Heart right ventricle (tissue), 16 donors: ENCODE measurements at regions not wholly inside any gene's neighbourhood (a gene's known extent, or its start where the extent isn't known, plus 50 kb on each side); places are given as distances from the start of the nearest gene placed in this dataset.

Experiments used
- ATAC-seq, 8 donors: fragments of 200-7000 bp; cut with Tn5 transposase; one replicate each; pipeline ENCODE4 v1.9.1; 2020; ENCODE audit warnings: mild to moderate bottlenecking in 8 of 8, moderate library complexity in 8 of 8, moderate number of reproducible peaks in 1 of 8
- DNase-seq, 2 donors: peaks; one replicate each; pipeline ENCODE4 v3.0.0-alpha.2; 2020
- H3K27ac ChIP-seq, 10 donors: fragments of 200-600 bp; sonication (generic) in 2 of 10; one replicate each; pipeline versions ENCODE4 v1.5.0 to v1.8.0; 2020 to 2022; ENCODE audit warnings: mild to moderate bottlenecking in 3 of 10
- H3K27me3 ChIP-seq, 7 donors: fragments of 200-600 bp; one replicate each; pipeline ENCODE4 v1.8.0; 2021 to 2022; ENCODE audit warnings: mild to moderate bottlenecking in 2 of 7
- H3K36me3 ChIP-seq, 9 donors: fragments of 200-600 bp; sonication (generic) in 1 of 9; one replicate each; pipeline versions ENCODE4 v1.5.0 to v1.8.0; 2020 to 2022; ENCODE audit warnings: mild to moderate bottlenecking in 2 of 9
- H3K4me1 ChIP-seq, 9 donors: fragments of 200-600 bp; sonication (generic) in 1 of 9; one replicate each; pipeline versions ENCODE4 v1.5.0 to v1.8.0; 2020 to 2022; ENCODE audit warnings: mild to moderate bottlenecking in 4 of 9
- H3K4me3 ChIP-seq, 10 donors: fragments of 200-600 bp; sonication (generic) in 2 of 10; one replicate each; pipeline versions ENCODE4 v1.5.0 to v1.8.0; 2020 to 2022; ENCODE audit warnings: mild to moderate bottlenecking in 7 of 10, moderate library complexity in 2 of 10
- H3K9me3 ChIP-seq, 11 donors: fragments of 200-600 bp in 10 of 11; sonication (generic) in 2 of 11; one replicate each; pipeline versions ENCODE4 v1.5.0 to v1.8.0; 2013 to 2022; ENCODE audit warnings: mild to moderate bottlenecking in 2 of 11, control low read depth in 1 of 11, moderate library complexity in 1 of 11
- CTCF ChIP-seq, 9 donors: fragments of 200-600 bp; sonication (generic) in 2 of 9; IDR thresholded peaks; one replicate each; pipeline versions ENCODE4 v1.5.0 to v1.8.0; 2021 to 2022; ENCODE audit warnings: antibody characterized with exemption in 9 of 9, mild to moderate bottlenecking in 5 of 9, moderate library complexity in 1 of 9
- WGBS, 2 donors: extraction: QIAGEN DNeasy Blood & Tissue Kit; methylation state at CpG; one replicate each; pipeline ENCODE4 v1.1.7; 2013; ENCODE audit warnings: inconsistent platforms in 1 of 2; 5-methylcytosine and 5-hydroxymethylcytosine counted together
- intact Hi-C, 10 donors: fragments of 100-400 bp; cut with DNase I; formaldehyde crosslinking; loops; one replicate each; pipeline versions ENCODE4 v1.11.1 to v1.14.2; 2022
- donor health status: Arrhythmogenic right ventricular cardiomyopathy.
- donor health status: ischemic (EF 13 %, LVEDD 7.1; RV severe dilation, severe dysfunction).
- donor health status: healthy with polysubstance abuse.
- donor health status: DM: no; HTN: yes; CAD: no.
- donor health status: DM: no; HTN: no; CAD: no.
- donor health status: ischemic (EF 25% LVEDD 6.9; RV normal size, moderate dysfunction).
- donor health status: ischemic (EF 25% LVEDD 5.7; RV mildly dilated, moderate dysfunction).
- donor health status: healthy.
- donor health status: DM: yes; HTN: yes; CAD: no.
- donor health status: Ischemic cardiomyopathy.
- donor health status: ischemic (EF 35%, LVEDD 5.7; RV mildly dilated, moderate dysfunction).
- donor health status: nonischemic (EF 11% LVEDD 7.7; RV severe dilation, severe dysfunction).
- donor health status: DM: yes; HTN: yes; CAD: no.
- donor health status: PGD.
- donor health status: ischemic (EF 29% LVEDD 5.4; RV normal size, mild dysfunction).
- donor health status: nonischemic (EF 23%, LVEDD 6.1; RV moderate dilation, normal function).

GRCh38 chr12:4191642-4192041, 81.9 kb upstream of the CCND2 start:
- TF ChIP-seq CTCF (IDR thresholded peaks at IDR 0.05), result no peak
- Histone ChIP-seq H3K9me3 (no peaks in the 10 kb centered on the region), H3K4me1 (no peaks in the 10 kb centered on the region), H3K36me3 (no peaks in the 10 kb centered on the region), H3K27ac (no peak overlapping the region), H3K27me3 (peaks cover 0 to 36% (median 0%) of the 10 kb centered on the region in 7 donors), H3K4me3 (no peak overlapping the region)
- intact Hi-C loops, result no loop called here
- DNase-seq (no peak), ATAC-seq (no peak)
- 93 to 97% methylated on average over 2 of the region's 2 CpGs for WGBS, 2 donors

GRCh38 chr12:4191149-4191548, 82.4 kb upstream of the CCND2 start:
- intact Hi-C loops, result no loop called here
- no peak for DNase-seq
- Histone ChIP-seq H3K4me1 (no peaks in the 10 kb centered on the region), H3K36me3 (no peaks in the 10 kb centered on the region), H3K9me3 (no peaks in the 10 kb centered on the region), H3K27me3 (peaks cover 0 to 36% (median 0%) of the 10 kb centered on the region in 7 donors), H3K27ac (no peak overlapping the region), H3K4me3 (no peak overlapping the region)
- no peak for TF ChIP-seq CTCF (IDR thresholded peaks at IDR 0.05)
- WGBS, 2 donors, result 85 to 92% methylated on average over 3 of the region's 3 CpGs
- no peak for ATAC-seq

GRCh38 chr12:4190366-4191063, 83.0 kb upstream of the CCND2 start:
- H3K4me1 ChIP-seq, result no peaks in the 10 kb centered on the region
- no peaks in the 10 kb centered on the region for H3K9me3 ChIP-seq
- no peak for DNase-seq
- TF ChIP-seq CTCF (IDR thresholded peaks at IDR 0.05), result no peak
- H3K36me3 ChIP-seq, result no peaks in the 10 kb centered on the region
- H3K27ac ChIP-seq, result no peak overlapping the region
- no peak overlapping the region for H3K4me3 ChIP-seq
- H3K27me3 ChIP-seq, result peaks cover 0 to 30% (median 0%) of the 10 kb centered on the region in 7 donors
- intact Hi-C loops, result no loop called here
- no peak for ATAC-seq
- WGBS, 2 donors, result 81 to 88% methylated on average over 5 of the region's 5 CpGs

GRCh38 chr12:4189721-4190120, 83.8 kb upstream of the CCND2 start:
- H3K27ac ChIP-seq, result no peak overlapping the region
- ATAC-seq (no peak), DNase-seq (no peak)
- H3K4me3 ChIP-seq, result no peak overlapping the region
- H3K9me3 ChIP-seq, result no peaks in the 10 kb centered on the region
- no peak for TF ChIP-seq CTCF (IDR thresholded peaks at IDR 0.05)
- WGBS, 2 donors, result 86 to 89% methylated on average over 12 of the region's 12 CpGs
- H3K4me1 ChIP-seq, result no peaks in the 10 kb centered on the region
- H3K36me3 ChIP-seq, result no peaks in the 10 kb centered on the region
- peaks cover 0 to 27% (median 0%) of the 10 kb centered on the region in 7 donors for H3K27me3 ChIP-seq
- intact Hi-C loops, result no loop called here
